GM06990 (cell line): ENCODE measurements at regions not wholly inside any gene's neighbourhood (a gene's known extent, or its start where the extent isn't known, plus 50 kb on each side); places are given as distances from the start of the nearest gene placed in this dataset.

Experiments used
- DNase-seq: peaks from one replicate; pipeline ENCODE4 v3.0.0-alpha.2; 2011; ENCODE audit not compliant: insufficient read length; ENCODE audit errors: extremely low read depth
- H3K27me3 ChIP-seq: replicated peaks from 2 replicates; pipeline ENCODE4 v1.6.0; 2011; ENCODE audit warnings: low read length; ENCODE audit not compliant: control insufficient read depth, insufficient read depth
- H3K36me3 ChIP-seq: 2 replicates; pipeline ENCODE4 v1.5.1; 2011; ENCODE audit warnings: low read length; ENCODE audit not compliant: control insufficient read depth, insufficient read depth
- H3K4me3 ChIP-seq: replicated peaks from 2 replicates; pipeline ENCODE4 v1.5.1; 2011; ENCODE audit warnings: low read depth, mild to moderate bottlenecking, control low read depth, low read length
- TF ChIP-seq, protein P1 (sequence below): IDR thresholded peaks from 2 replicates; pipeline ENCODE4 v1.5.1; 2011; ENCODE audit warnings: low read length, control low read depth, mild to moderate bottlenecking, inconsistent platforms; ENCODE audit not compliant: insufficient read depth, poor library complexity, severe bottlenecking

DNA sequence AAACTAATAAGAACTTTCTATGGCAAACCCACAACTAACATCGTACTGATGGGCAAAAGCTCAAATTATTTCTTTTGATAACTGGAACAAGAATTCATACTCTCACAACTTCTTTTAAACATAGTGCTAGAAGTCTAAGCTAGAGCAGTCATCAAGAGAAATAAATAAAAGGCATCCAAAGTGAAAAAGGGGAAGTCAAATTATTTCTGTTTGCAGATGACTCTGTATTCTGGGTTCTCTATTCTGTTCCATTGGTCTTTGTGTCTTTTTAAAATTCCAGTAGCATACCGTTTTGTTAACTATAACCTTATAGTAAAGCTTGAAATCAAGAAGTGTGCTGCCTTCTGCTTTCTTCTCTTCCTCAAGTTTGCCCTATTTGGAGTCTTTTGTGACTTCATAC lies 1215.9 kb downstream of the UQCRFS1 start:
- TF ChIP-seq, protein P1, sequence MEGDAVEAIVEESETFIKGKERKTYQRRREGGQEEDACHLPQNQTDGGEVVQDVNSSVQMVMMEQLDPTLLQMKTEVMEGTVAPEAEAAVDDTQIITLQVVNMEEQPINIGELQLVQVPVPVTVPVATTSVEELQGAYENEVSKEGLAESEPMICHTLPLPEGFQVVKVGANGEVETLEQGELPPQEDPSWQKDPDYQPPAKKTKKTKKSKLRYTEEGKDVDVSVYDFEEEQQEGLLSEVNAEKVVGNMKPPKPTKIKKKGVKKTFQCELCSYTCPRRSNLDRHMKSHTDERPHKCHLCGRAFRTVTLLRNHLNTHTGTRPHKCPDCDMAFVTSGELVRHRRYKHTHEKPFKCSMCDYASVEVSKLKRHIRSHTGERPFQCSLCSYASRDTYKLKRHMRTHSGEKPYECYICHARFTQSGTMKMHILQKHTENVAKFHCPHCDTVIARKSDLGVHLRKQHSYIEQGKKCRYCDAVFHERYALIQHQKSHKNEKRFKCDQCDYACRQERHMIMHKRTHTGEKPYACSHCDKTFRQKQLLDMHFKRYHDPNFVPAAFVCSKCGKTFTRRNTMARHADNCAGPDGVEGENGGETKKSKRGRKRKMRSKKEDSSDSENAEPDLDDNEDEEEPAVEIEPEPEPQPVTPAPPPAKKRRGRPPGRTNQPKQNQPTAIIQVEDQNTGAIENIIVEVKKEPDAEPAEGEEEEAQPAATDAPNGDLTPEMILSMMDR = no peak

GRCh38 chr19:27993619-27994570 lies 1219.1 kb downstream of the UQCRFS1 start:
- TF ChIP-seq, protein P1 = no peak
- DNase-seq = no peak
- H3K4me3 ChIP-seq = no peak overlapping the region
- no peaks in the 10 kb centered on the region for H3K27me3 ChIP-seq
- no peaks in the 10 kb centered on the region for H3K36me3 ChIP-seq

More for the DNA sequence above, 1215.9 kb downstream of the UQCRFS1 start:
- Histone ChIP-seq H3K4me3 (no peak overlapping the region), H3K27me3 (no peaks in the 10 kb centered on the region), H3K36me3 (no peaks in the 10 kb centered on the region)
- no peak for DNase-seq

DNA sequence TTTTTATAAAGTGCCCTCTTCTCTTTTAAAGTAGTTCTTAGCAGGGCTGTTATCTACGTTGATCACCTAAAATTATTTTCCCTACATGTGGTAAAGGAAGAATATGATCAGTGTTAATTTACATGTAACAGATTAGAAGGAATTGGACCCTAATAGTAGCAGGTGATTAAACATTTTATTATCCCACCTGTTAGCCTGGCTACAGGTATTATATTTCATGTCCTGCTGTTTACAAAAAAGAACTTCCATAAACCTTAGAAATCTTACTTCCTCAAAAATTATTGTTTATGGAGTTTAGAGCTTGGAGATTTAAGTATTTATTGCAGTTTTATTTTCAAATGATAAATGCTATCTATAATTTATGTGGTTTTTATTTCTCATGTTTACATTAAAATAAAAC lies 1226.7 kb downstream of the UQCRFS1 start:
- Histone ChIP-seq H3K36me3 (no peaks in the 10 kb centered on the region), H3K4me3 (no peak overlapping the region), H3K27me3 (no peaks in the 10 kb centered on the region)
- TF ChIP-seq, protein P1 = no peak
- DNase-seq = no peak

DNA sequence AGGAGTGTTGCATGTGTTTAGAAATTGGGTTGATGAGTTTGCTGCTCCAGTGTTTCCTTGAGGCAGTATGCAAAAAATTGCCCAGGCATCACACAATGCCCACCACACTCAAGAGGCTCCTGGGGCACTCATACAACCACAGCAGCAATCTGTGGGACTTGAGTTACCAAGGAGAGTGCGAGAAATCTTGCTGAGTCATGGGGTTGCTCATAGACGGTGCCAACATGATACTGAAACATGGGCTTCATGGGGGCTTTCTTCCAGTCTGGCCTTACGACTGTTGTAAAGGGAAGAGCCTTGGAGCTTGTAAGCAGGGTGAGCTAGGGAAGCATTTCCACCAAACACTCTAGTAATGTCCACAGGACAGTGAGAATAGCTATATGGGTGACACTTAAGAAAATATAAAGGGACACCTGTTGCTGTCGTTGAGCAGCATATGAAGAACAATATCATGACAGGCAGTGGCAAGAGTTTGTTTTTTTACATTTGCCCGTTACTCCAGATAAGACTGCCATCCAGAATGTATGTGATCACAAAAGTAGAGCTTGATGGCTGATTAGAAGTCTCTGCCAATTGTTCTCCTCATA lies 1237.4 kb downstream of the UQCRFS1 start:
- Histone ChIP-seq H3K4me3 (no peak overlapping the region), H3K36me3 (no peaks in the 10 kb centered on the region), H3K27me3 (no peaks in the 10 kb centered on the region)
- DNase-seq = no peak
- TF ChIP-seq, protein P1 = no peak

DNA sequence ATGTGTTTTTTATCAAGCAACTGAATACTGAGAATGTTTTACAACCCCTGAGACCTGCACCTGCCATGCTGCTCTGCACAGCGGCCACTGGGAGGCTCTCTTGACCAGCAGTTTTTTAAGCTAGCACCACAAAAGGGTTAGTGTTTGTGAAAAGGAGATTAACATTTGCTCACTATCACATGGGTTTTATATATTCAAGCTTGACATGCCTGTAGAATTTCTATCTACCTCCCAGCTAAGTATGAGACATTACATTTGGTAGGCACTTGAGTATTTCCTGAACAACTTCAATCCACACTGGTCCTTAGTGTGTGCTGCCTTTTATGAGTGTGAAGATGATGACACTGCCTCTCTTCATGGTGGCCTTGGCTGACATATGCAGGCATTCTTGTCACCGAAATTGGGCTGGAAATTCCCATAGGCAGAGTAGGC lies 1238.9 kb downstream of the UQCRFS1 start:
- H3K27me3 ChIP-seq = no peaks in the 10 kb centered on the region
- TF ChIP-seq, protein P1 = peak; percentile 87
- peak; percentile 18 for DNase-seq
- no peak overlapping the region for H3K4me3 ChIP-seq
- H3K36me3 ChIP-seq = no peaks in the 10 kb centered on the region
